GM21825 (cell line): ENCODE measurements at regions not wholly inside any gene's neighbourhood (a gene's known extent, or its start where the extent isn't known, plus 50 kb on each side); places are given as distances from the start of the nearest gene placed in this dataset.

Experiments
- ATAC-seq: cut with Tn5 transposase; IDR thresholded peaks from one replicate; pipeline ENCODE4 v1.9.1; 2021; ENCODE audit warnings: mild to moderate bottlenecking, moderate library complexity; ENCODE audit not compliant: unreplicated experiment

DNA sequence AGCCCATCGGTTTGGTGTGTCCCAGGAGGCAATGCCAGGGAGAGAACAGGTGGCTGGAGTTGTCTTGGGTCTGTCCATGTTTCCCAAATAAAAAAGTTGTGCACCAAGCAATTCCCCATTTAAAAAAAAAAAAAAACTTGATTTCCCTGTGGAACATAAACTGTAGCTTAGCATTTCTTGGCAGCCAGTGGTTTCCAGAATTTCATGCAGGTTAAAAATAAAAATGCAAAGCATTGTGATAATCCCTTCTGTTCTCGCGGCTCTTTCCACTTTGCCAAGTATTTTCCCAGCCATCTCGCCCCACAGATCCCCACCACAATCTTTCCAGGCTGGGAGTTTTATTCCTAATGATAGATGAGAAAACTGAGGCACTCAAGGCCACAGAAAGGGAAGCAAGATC lies 51.4 kb upstream of the MSX1 start:
- no peak for ATAC-seq

DNA sequence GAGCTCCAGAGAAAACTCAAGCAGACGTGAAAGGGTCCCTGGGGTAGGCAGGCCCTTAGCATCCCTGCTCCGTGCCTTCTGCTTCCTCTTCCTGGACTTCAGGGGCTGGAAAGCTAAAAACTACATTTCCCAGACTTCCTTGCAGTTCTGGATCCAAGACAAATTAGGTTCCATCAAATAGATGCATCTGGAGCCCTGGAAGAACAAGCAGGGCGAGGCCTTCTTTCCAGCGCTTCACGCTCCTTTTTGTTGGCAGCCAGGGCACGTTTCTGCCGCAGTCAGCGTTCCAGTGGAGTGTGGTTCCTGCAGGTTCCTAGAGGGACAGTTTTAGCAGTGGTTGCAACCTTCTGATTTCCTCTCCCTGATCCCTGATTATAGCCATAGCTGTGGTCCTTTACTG lies 53.6 kb upstream of the MSX1 start:
- no peak for ATAC-seq

DNA sequence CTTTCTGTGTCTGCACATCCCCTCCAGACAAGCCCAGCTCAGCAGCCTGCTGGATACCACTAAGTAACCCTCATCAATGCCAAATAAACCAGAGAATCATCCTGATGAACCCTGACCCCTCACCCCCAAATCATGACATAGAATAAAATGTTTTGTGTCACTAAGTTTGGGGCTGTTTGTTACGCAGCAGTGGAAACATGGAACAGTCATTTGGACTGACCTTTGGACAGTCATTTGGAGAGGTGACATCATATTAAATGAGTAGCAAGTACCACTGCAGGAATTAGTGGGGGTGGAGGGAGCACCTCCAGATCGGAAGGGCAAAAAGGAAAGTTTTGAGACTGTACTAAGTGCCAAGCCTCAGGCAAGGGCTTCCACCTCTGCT lies 55.6 kb upstream of the MSX1 start:
- no peak for ATAC-seq

DNA sequence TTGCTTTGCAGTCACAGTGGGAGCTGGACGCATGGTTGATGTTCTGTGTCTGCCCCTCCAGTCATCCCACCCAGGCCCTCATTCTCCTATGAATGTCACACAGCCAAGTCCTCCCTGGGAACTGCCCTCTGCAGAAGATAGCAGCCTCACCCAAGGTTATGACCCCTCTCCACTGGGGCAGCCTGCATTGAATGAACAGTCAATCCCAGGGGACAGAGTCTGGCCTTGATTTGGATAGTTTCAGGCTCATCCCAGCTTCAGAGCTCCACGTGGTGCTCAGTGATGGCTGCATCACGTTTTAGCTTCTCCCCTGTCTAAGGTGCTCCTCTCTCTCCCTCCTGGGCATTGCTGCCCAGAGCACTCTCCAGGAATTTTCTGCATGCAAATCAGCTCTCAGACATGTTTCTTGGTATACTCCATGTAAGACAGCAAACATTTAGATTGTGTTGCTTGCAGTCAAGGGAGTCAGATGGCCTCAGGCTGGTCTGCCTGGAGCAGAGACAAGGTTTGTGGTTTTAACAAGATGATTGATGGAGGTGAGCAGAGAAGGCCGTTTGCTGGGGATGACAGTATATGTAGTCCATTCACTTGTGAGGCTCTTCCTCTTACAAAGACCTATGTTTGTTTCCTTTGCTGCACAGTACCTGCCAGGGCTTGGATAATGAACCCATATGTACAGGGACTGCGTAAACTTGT lies 56.1 kb upstream of the MSX1 start:
- ATAC-seq, result no peak

DNA sequence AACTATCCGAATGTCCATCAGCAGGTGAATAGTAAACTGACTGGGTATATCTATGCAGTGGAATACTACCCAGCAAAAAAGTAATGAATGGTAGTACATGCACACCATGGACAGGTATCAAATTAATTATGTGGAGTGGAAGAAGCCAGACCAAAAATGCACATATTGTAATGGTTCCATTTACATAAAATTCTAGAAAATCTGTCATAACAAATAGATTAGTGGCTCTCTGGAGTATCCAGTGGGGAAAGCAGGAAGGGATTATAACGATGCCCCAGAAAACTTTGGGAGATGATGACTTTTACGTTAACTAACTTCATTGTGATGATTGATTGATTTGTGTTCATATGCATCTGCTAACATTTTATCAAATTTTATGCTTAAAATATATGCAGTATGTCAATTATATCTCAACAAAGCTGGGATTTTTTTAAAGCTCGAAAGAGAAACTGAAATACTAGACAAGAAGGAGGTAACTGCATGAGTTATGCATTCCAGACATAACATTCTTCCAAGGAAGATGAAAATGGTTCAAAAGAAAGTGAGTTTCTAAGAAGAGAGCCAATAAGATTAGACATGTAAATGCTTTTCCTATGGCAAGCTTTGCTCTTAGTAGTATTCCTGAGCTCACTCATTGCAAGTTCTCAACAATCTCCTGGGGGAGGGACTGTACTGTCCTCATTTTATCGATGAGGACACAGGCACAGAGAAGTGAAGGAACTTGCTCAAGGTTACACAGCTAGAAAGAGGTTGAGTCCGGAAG lies 58.6 kb upstream of the MSX1 start:
- ATAC-seq, result no peak

DNA sequence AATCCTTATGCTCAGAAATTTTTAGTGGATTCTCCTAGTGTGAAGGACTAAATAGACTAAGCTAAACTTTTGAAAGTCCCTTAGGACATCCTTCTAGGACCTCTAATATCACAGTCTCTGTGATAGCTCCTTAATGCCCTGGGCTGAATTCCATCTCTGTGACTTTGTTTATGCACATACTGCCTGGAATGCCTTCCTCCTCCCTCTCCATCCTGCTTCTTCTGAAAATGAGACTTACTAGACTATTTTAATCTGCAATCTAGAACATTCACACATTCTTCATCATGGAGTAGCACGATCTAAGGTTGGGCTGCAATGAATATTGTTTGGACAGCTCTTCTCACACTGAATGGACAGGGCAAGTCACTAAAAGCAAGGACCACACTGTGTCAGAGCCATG lies 65.0 kb upstream of the MSX1 start:
- no peak for ATAC-seq

DNA sequence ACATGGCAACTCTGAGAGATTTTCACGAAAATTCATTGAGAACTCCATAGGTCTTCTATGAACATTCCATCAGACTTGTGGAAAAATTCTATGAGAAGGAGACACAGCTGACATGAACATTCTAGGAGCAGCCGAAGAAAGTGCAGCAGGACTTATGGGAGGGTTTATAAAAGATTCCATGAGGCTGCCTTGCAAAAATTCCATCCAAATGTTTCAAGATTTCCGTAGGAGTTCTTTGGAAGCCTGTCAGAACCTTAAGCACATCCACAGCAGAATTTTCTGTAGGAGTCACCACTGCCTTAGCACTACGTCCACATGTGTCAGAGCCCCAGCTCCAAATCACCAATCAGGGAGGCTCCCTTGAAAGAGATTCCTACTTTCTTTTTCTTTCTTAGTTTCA lies 67.0 kb upstream of the MSX1 start:
- no peak for ATAC-seq

DNA sequence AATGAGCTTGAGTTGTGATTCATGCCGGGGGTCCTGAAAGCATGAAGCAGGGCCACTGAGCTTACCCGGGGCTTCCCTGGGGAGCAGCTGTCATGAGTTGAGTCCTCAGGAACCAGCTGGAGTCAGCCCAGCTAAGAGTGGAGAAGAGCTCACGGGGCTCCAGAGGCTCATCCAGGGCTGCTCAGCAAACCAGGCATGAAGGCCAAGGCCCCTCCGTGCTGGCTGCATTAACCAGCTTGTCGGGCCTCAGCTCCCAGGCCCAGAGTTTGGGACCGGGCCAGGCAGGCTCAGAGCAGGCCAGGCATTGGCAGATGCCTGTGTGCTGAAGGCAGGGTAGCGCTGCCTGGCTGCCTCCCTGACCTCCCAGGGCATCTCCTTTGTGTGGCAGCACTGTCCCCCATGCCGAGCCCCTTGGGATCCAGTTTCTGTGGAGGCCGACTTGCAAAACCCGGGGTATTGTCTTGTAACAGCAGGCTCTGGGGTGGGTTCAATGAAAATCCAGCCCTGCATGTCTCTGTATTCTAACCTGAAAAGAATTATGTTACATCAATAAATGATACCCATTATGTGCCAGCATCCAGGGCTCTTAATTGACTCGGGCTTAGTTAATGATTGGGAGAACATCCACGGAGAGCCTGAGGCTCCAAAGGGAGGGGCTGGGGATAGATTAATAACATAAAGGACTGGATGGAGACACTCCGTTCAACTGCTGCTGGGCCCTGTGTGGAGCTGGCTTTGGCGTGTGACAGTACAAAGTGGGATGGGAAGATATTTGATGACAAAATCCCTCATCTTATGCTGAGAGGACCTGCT lies 68.0 kb upstream of the MSX1 start:
- no peak for ATAC-seq

DNA sequence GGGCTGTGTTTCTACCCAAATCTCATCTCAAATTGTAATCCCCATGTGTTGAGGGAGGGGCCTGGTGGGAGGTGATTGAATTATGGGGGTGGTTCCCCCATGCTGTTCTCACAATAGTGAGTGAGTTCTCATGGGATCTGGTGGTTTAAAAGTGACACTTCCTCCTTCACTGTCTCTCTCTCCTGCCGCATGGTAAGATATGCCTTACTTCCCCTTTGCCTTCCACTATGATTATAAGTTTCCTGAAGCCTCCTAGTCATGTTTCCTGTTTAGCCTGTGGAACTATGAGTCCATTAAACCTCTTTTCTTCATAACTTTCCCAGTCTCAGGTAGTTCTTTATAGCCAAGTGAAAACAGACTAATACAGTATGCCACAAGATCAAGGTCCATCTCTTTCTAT lies 70.0 kb upstream of the MSX1 start:
- ATAC-seq, result no peak

DNA sequence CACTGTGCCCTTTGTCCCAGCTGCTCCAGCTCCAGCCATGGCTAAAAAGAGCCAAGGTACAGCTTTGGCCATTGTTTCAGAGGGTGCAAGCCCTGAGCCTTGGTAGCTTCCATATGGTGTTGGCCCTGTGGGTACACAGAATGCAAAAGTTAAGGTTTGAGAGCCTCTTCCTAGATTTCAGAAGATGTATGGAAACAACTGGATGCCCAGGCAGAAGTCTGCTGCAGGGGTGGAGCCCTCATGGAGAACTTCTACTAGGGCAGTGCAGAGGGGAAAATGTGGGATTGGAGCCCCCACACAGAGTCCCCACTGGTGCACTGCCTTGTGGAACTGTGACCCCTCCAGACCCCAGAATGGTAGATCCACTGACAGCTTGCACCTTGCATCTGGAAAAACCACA lies 70.9 kb upstream of the MSX1 start:
- ATAC-seq, result no peak

DNA sequence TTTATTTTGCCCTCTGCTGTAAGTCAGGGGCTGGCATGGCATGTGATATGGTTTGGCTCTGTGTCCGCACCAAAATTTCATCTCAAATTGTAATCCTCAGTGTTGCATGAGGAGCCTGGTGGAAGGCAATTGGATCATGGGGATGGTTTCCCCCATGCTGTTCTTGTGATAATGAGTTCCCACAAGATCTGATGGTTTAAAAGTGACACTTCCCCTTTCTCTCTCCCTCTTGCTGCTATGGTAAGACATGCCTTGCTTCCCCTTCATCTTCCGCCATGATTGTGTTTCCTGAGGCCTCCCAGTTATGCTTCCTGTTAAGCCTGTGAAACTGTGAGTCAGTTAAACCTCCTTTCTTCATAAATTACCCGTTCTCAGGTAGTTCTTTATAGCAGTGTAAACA lies 72.0 kb upstream of the MSX1 start:
- ATAC-seq, result no peak

DNA sequence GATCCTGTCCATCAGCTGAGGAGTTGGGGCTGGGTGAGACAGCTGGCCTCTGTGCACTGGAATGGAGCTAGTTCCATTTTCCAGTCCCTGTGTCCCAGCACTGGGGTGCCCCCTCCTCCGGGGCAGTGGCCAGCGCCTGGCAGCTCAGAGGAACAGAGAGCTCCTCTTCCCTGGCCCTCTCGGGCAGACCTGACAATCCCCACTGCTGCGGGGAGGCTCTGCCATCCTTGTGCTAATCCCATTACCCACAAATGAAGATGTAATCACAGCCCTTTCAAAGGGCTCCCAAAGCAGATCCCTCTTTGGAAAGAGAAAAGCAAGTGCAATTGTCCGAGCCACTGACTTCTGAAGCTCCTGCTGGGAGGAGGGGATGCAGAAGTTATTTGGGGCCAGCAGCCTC lies 75.1 kb upstream of the MSX1 start:
- ATAC-seq, result no peak

DNA sequence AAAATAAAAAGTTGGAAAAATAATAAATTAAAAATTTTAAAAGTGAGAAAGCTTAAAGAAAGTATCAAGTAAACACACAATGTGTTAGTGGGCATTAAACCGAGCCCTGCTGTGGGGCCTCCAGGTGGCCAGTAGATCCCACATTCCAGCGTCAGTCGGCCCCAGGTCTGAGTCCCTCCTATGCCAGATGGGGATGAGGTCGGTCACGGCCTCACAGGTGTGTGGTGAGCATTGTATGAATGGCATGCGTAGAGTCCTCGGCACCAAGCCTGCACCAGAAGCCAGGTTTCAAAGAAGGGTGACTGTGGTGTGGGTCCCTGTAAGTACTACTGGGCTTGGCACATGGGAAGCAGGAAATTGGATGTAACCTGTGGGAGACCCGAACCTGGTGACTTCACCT lies 75.6 kb upstream of the MSX1 start:
- ATAC-seq, result no peak

DNA sequence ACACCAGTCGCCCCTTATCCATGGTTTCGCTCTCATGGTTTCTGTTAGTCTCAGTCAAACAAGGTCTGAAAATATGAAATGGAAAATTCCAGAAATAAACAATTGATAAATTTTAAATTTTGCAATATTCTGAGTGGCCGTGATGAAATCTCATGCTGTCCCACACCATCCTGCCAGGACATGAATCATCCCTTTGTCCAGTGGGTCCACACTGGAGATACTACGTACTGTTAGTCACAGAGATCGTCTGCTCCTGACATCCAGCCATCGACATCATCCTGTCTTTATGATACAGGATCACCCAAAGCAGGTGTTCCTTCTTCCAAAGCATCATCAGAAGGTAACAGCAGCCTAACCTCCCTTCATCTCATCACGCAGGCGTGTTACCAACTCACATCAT lies 76.5 kb upstream of the MSX1 start:
- ATAC-seq, result no peak

DNA sequence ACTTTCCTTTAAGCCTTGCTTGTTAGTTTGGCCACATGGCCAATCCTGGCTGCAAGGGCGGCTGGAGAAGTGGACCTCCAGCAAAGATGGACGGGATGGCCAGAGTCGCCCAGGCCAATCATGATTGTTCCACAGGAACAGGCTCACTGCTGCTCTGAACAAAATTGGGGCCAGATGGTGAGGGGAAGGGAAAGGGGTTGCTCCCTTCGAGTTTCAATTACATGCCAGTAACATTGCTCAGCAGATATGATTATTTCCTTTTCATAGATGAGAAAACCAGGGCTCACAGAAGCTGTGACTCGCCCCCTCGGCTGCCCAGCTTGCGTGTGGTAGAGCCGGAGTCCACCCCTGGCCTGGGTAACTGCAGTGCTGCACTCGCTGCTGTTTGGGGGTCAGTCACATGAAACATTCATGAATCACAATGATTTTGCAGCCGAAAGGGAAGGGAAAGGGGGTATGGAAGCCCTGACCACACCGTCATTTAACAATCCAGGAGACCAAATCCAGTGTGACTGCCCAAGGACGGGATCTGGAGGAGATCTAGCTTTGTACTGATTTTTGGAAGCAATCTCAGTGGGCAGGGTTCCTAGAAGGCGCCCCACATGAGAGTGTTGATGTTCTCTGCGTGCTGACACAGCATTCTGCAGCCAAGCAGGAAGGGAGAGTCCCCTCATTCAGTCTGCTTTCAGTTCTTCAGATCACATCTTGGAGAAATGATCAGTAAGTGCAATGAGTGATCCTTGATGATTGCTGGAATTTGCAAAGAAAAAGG lies 77.3 kb upstream of the MSX1 start:
- no peak for ATAC-seq

DNA sequence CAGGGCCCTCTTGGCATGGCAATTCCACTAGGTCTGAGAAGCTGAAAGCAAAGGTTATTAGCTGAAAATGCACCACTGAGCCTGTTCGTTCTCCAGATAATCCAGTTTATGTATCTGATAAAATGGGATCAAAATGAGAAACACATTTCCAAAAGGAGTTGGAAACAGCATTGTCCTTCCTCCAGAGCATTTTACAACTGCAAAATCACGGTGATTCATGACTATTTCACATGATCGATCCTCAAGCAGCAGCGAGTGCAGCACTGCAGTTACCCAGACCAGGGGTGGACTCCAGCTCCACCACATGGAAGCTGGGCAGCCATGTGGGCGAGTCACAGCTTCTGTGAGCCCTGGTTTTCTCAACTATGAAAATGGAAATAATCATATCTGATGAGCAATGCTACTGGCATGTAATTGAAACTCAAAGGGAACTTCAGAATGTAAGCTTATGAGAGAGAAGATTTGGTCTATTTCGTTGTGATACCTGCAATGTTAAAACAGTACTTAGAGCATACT lies 78.7 kb upstream of the MSX1 start:
- no peak for ATAC-seq

DNA sequence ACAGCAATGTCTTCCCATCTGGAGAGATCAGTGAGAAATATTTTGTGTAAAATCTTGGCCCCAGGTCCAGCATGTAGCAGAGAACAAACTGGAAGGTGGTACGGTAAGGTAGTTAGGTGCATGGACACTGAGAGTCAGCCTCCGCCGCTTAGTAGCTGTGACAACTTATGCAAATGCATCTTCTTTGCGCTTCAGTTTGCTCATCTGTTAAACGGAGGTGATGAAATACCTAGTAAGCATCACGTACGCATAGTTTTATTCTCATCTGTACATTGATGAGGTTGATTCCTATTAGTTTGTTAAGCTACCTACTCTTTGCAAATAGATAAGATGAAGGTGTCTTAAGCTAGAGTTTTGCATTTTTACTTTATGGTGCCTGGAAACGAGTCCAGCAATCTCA lies 80.0 kb upstream of the MSX1 start:
- ATAC-seq, result no peak

DNA sequence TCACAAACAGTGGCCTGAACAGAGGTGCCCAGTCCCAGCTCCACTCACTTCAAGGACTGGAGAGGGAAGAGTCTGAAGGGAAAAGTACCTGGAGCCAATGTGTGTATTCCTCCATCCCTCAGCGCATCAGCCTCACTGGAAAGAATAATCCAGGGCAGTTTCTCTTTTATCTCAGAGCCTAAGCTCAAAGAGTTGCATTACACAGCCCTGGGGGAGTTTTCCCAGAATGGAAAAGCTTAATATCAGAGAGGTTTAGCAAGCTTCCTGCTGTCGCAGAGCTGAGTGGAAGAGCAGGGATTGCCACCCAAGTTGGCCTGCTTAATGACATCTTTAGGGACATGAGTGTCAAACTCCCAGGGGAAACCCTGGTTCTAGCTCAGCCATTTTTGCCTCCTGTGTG lies 80.4 kb upstream of the MSX1 start:
- no peak for ATAC-seq

DNA sequence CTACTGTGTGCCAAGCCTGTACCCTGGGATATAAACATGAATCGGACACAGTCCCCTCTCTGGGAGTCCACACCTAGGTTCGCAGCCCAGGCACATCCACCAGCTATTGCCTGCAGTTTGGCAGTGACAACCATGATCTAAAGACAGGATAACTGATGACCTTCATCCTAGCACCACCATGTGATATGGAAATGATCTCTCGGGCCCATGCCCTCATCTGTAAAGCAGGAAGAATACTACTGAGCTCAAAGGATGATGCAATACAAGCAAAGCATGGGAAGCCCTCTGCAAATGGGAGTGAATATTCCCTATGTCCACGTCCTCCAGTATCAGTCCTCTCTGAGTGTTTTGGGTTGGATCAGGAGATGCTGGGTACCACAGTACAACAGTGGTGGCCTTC lies 80.9 kb upstream of the MSX1 start:
- ATAC-seq, result no peak

DNA sequence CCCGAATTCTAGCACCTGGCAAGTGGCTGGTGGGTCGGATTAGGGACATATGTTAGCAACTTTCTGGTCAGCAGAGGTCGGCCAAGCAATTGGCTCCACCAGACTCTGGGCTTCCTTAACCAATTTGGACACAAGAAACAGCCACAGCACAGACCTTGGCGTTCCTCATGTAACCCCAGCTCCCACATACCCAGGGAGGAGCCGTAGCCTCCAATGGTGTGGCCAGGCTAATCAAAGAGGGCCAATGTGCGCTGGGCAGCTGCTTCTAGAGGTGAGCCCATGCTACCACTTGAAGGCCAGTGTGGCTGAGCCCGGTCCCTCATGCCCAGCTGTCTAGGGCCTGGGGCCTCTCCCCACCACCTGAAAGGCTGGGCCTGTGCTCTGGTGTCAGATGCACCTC lies 82.5 kb upstream of the MSX1 start:
- ATAC-seq, result no peak

DNA sequence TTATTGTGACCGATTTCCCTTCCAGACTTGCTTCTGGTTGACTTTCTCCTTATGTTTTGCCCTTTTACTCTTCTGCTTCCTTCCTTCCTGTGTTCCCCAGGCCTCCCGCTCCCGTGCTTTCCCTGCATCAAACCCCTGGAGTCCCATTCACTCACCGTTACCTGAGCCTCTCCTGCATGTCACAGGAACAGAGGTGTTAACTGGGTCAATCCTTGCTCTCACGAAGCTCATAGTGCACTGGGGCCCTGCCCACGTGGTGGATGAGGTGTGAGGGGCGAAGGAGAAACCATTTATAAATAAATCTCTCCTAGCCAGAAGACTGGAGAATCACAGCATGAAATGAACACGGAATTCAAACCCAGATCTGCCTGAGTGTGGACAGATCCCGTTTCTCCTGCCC lies 83.1 kb upstream of the MSX1 start:
- no peak for ATAC-seq
